OCI-LY7 (cell line): ENCODE measurements at regions not wholly inside any gene's neighbourhood (a gene's known extent, or its start where the extent isn't known, plus 50 kb on each side); places are given as distances from the start of the nearest gene placed in this dataset.
"Not testable (repeated sequence)": the region's sequence is repeated elsewhere in the genome, so short reads cannot be mapped to it uniquely, and the experiment has no call there.

Experiments used
- CTCF ChIP-seq: fragments of 200-600 bp; sonication (generic); conservative IDR thresholded peaks from 2 replicates; pipeline ENCODE4 v1.5.1; 2014; ENCODE audit warnings: mild to moderate bottlenecking, antibody characterized with exemption, low read length, moderate library complexity, mixed read lengths
- EZH2phosphoT487 ChIP-seq: fragments of 200-600 bp; sonication (generic); IDR thresholded peaks from 2 replicates; pipeline ENCODE4 v1.6.1; 2018; ENCODE audit warnings: low read depth, borderline replicate concordance, mild to moderate bottlenecking, mixed run types, antibody characterized with exemption, low read length, moderate library complexity, mixed read lengths

GRCh38 chr12:64553689-64554088 lies 56.6 kb upstream of the RASSF3 start:
- not testable (repeated sequence) for TF ChIP-seq CTCF, EZH2phosphoT487
